Aorta (tissue), 5 donors: ENCODE measurements at regions not wholly inside any gene's neighbourhood (a gene's known extent, or its start where the extent isn't known, plus 50 kb on each side); places are given as distances from the start of the nearest gene placed in this dataset.
A peak's percentile ranks its signal among the peaks of the same experiment; 100 is the strongest.

ENCODE experiments used
- ATAC-seq: fragments of 200-7000 bp; cut with Tn5 transposase; one replicate; pipeline ENCODE4 v1.9.1; 2022; ENCODE audit warnings: moderate library complexity; ENCODE audit not compliant: low FRiP score
- DNase-seq, 2 donors: peaks; one replicate each; pipeline ENCODE4 v3.0.0-alpha.2; 2020
- H3K27ac ChIP-seq, 2 donors: one replicate each; pipeline ENCODE4 v1.5.1; 2013; ENCODE audit warnings: low read length in 2 of 2, mild to moderate bottlenecking in 2 of 2, moderate library complexity in 2 of 2, control low read depth in 1 of 2, inconsistent platforms in 1 of 2, low read depth in 1 of 2
- H3K27me3 ChIP-seq, 2 donors: one replicate each; pipeline ENCODE4 v1.6.1; 2013; ENCODE audit warnings: control low read depth in 1 of 2, low read length in 1 of 2, mild to moderate bottlenecking in 1 of 2, moderate library complexity in 1 of 2; ENCODE audit not compliant: insufficient read depth in 2 of 2, control insufficient read depth in 1 of 2
- H3K36me3 ChIP-seq, 2 donors: one replicate each; pipeline ENCODE4 v1.6.1; 2013; ENCODE audit warnings: control low read depth in 1 of 2, low read length in 1 of 2, mild to moderate bottlenecking in 1 of 2; ENCODE audit not compliant: insufficient read depth in 2 of 2, control insufficient read depth in 1 of 2
- H3K4me1 ChIP-seq, 2 donors: one replicate each; pipeline ENCODE4 v1.6.1; 2013; ENCODE audit warnings: low read length in 2 of 2, control low read depth in 1 of 2, mild to moderate bottlenecking in 1 of 2, moderate library complexity in 1 of 2; ENCODE audit not compliant: insufficient read depth in 2 of 2, control insufficient read depth in 1 of 2
- H3K4me3 ChIP-seq, 2 donors: one replicate each; pipeline ENCODE4 v1.5.1; 2013; ENCODE audit warnings: low read length in 2 of 2, control low read depth in 1 of 2, mild to moderate bottlenecking in 1 of 2
- H3K9me3 ChIP-seq: one replicate; pipeline ENCODE4 v1.6.1; 2013; ENCODE audit warnings: mild to moderate bottlenecking, low read length; ENCODE audit not compliant: control insufficient read depth
- WGBS, 2 donors: extraction: QIAGEN DNeasy Blood & Tissue Kit; methylation state at CpG; one replicate each; pipeline ENCODE4 v1.1.7; 2013; 5-methylcytosine and 5-hydroxymethylcytosine counted together
- intact Hi-C, 2 donors: fragments of 100-400 bp; cut with DNase I; formaldehyde crosslinking; loops; one replicate each; pipeline versions ENCODE4 v1.14.2 to v1.15.0; 2022
- donor health status: healthy with polysubstance abuse.
- donor health status: Bipolar disorder and iron deficiency.
- donor health status: DM: no; HTN: no; CAD: no.
- donor health status: DM: no; HTN: no; CAD: no.
- donor health status: DM: yes; HTN: yes; CAD: no.

DNA sequence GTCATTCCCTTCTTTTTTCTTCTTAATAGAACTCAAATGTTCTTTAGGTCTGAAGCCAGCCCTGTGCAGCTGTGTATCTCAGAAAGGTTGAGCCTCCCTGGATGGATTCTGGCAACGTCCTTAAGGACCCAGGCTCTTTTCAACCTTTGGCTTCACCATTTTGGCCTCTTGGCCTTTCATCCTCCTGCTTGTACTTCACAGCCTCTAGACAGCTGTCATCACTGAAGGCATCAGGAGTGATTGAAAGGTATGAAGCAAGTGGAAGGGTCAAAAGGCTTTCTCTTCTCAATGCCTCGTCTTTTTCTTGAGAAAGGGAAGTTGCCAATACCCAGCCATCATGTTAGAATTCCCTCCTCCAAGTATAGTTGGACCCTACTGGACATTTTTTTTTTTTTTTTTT is 81.2 kb upstream of the RANBP3L start:
- DNase-seq (no peak), ATAC-seq (no peak)
- Histone ChIP-seq H3K4me1 (no peaks in the 10 kb centered on the region), H3K27ac (no peak overlapping the region), H3K36me3 (no peaks in the 10 kb centered on the region), H3K4me3 (no peak overlapping the region), H3K27me3 (no peaks in the 10 kb centered on the region), H3K9me3 (no peaks in the 10 kb centered on the region)
- intact Hi-C loops, result no loop called here
- 64 to 69% methylated on average over 2 of the region's 2 CpGs for WGBS, 2 donors

DNA sequence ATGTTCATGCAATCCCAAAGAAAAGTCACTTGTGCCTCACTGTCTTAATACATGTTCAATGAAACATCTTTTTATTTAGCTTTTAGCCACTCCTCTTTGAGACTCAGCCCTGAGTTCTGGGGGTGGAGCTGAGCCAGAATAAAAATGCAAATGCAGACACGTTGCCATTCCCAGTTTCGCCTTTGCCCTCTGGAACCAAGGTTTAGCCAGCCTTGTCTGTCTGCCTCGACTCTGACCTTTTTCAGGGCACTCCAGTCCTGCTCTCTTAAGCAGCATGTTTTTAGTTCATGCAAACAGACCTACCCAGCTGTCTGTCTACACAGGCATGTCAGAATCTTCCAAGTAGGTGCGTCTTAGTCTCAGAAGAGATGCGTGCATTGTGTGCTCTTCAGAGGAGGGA is 82.2 kb upstream of the RANBP3L start:
- ATAC-seq (no peak), DNase-seq (no peak)
- Histone ChIP-seq H3K27ac (no peak overlapping the region), H3K27me3 (no peaks in the 10 kb centered on the region), H3K4me1 (no peaks in the 10 kb centered on the region), H3K9me3 (no peaks in the 10 kb centered on the region), H3K36me3 (no peaks in the 10 kb centered on the region), H3K4me3 (no peak overlapping the region)
- WGBS, 2 donors, result 73 to 75% methylated on average over 5 of the region's 5 CpGs
- intact Hi-C loops, result no loop called here

DNA sequence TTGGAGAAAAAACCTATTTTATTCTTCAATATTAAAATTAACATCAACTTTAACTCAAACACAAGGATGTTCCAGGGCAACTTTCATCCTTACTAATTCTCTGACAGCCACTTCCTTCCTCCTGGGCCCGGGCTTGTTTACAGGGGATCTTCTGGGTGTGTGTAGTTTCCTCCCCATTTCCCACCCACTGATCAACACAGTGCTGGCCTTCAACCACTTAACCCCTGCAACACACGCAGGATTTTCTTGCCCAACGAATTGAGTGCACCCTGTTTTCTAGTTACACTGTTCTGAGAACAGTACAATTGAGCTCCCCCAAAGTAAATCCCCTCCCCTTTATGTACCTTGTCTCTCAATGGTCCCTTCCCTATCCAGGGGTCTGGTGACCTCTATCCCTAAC is 83.1 kb upstream of the RANBP3L start:
- 63% methylated on average over 3 of the region's 3 CpGs for WGBS, 2 donors
- H3K27ac ChIP-seq, result no peak overlapping the region
- H3K4me1 ChIP-seq, result no peaks in the 10 kb centered on the region
- ATAC-seq (no peak), DNase-seq (no peak)
- no peaks in the 10 kb centered on the region for H3K27me3 ChIP-seq
- H3K4me3 ChIP-seq, result no peak overlapping the region
- H3K36me3 ChIP-seq, result no peaks in the 10 kb centered on the region
- intact Hi-C loops, result no loop called here
- H3K9me3 ChIP-seq, result no peaks in the 10 kb centered on the region

DNA sequence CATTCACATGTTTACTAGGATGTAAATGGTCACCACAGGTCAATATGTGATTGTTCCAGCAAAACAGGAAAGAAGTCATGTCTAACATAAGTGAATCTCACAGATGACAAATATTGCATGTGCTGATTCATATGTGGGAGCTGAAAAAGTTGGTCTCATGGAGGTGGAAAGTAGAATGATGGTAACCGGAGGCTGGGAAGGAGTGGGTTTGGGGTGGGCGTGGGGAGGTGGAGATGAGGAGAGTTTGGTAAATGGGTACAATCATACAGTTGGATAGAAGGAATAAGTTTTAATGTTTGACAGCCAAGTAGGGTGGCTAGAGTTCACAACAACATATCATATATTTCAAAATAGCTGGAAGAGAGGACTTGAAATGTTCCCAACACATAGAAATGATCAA is 83.8 kb upstream of the RANBP3L start:
- intact Hi-C loops, result no loop called here
- H3K27me3 ChIP-seq, result no peaks in the 10 kb centered on the region
- WGBS, 2 donors, result 97 to 100% methylated on average over 2 of the region's 2 CpGs
- DNase-seq, result no peak
- no peaks in the 10 kb centered on the region for H3K4me1 ChIP-seq
- H3K4me3 ChIP-seq, result no peak overlapping the region
- no peaks in the 10 kb centered on the region for H3K9me3 ChIP-seq
- no peak for ATAC-seq
- no peak overlapping the region for H3K27ac ChIP-seq
- no peaks in the 10 kb centered on the region for H3K36me3 ChIP-seq

DNA sequence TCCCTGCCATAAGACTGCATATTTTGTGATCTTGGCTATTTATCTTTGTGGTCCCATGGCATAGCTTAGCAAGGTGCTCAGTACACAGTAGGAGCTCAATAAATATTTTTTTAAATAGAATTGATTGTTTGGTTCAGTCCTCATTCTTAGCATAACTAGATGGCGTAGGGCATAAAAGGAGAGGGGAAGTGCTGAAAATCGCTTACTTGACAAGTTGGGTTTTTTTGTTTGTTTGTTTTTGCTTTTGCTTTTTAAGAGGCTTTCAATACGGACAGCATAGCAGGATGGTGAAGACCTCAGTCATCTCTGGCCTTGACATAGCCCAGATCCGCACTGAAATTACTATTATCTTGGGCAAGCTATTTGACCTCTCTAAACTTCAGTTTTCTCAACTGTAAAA is 86.6 kb upstream of the RANBP3L start:
- no peaks in the 10 kb centered on the region for H3K9me3 ChIP-seq
- ATAC-seq (no peak), DNase-seq (no peak)
- intact Hi-C loops, result no loop called here
- no peak overlapping the region for H3K27ac ChIP-seq
- no peak overlapping the region for H3K4me3 ChIP-seq
- H3K4me1 ChIP-seq, result no peaks in the 10 kb centered on the region
- H3K27me3 ChIP-seq, result no peaks in the 10 kb centered on the region
- H3K36me3 ChIP-seq, result no peaks in the 10 kb centered on the region
- 88 to 89% methylated on average over 4 of the region's 4 CpGs for WGBS, 2 donors

DNA sequence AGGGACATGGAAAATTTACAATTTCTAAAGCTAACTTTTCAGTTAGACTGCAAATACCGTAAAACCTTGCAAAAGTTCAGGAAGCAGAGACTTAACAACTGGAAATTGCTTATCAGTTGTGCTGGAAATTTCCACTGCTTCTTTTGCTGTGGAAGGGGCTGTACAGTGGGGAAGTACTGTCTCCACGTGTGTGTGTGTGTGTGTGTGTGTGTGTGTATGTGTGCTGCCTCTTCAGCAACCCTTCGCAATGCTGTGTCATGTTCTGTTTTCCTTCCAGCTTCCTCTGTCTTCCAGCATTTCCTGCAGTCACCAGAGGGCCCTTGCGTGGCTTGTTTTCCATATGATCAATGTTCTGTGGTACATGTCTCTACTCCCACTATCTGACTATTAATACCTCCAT is 87.5 kb upstream of the RANBP3L start:
- 55 to 62% methylated on average over 4 of the region's 4 CpGs for WGBS, 2 donors
- Histone ChIP-seq H3K27ac (no peak overlapping the region), H3K4me3 (no peak overlapping the region), H3K27me3 (no peaks in the 10 kb centered on the region), H3K36me3 (no peaks in the 10 kb centered on the region), H3K9me3 (no peaks in the 10 kb centered on the region), H3K4me1 (peaks cover 0 to 1% of the 10 kb centered on the region in 2 donors)
- DNase-seq (peak in 1 of 2 donors; percentile 51), ATAC-seq (peak; percentile 64)
- intact Hi-C loops, result no loop called here

DNA sequence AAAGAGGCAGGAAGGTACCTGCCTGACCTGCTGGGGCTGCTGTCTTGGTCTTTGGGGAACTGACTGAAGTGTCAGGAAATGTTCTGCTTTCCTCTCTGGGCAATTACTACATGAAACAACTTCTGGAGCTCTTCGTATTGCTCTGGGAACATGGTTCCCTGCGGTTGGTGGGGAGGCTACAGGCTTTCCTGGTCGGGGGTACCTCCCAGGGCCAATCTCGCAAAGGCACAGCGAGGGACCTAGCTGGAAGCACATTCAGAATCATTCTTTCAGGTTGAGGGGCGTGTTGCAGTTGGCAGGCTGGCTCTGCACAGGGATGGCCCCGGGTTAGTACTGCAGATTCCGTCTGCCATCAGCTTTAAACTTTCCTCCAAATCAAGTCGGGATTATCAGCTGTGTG is 88.9 kb upstream of the RANBP3L start:
- Histone ChIP-seq H3K36me3 (no peaks in the 10 kb centered on the region), H3K4me1 (peaks cover 0 to 1% of the 10 kb centered on the region in 2 donors), H3K27ac (no peak overlapping the region), H3K9me3 (no peaks in the 10 kb centered on the region), H3K27me3 (no peaks in the 10 kb centered on the region), H3K4me3 (no peak overlapping the region)
- intact Hi-C loops, result loop anchor here (10.0 kb wide), 2 partner anchors 116 to 216 kb away; no protein-coding TSS in a partner anchor
- no peak for ATAC-seq
- 84 to 85% methylated on average over 9 of the region's 9 CpGs for WGBS, 2 donors
- DNase-seq, result no peak

DNA sequence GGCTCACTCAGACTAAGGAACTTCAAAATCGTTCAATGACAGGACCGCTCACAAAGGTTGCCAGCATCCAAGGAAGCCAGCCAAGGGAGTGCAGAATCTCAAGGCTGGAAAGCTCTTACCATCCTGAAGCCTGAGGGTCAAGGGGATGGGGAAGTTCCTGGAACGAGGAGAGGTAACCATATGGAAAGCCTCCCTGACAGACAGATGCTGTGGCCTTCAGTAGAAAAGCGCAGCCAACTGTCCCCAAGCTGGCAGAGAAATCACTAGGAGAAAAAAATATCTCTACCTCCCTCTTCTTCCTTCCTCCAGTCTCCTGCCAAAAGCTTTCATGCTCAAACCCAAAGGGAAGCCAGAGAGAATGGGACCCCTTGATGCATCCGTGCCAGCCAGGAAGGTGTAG is 90.5 kb upstream of the RANBP3L start:
- WGBS, 2 donors, result 78% methylated on average over 5 of the region's 5 CpGs
- intact Hi-C loops, result loop anchor here (10.0 kb wide), 2 partner anchors 117 to 217 kb away; no protein-coding TSS in a partner anchor
- ATAC-seq (no peak), DNase-seq (no peak)
- no peak overlapping the region for H3K4me3 ChIP-seq
- peaks cover 0 to 1% of the 10 kb centered on the region in 2 donors for H3K4me1 ChIP-seq
- H3K27me3 ChIP-seq, result no peaks in the 10 kb centered on the region
- no peaks in the 10 kb centered on the region for H3K9me3 ChIP-seq
- no peak overlapping the region for H3K27ac ChIP-seq
- H3K36me3 ChIP-seq, result no peaks in the 10 kb centered on the region

DNA sequence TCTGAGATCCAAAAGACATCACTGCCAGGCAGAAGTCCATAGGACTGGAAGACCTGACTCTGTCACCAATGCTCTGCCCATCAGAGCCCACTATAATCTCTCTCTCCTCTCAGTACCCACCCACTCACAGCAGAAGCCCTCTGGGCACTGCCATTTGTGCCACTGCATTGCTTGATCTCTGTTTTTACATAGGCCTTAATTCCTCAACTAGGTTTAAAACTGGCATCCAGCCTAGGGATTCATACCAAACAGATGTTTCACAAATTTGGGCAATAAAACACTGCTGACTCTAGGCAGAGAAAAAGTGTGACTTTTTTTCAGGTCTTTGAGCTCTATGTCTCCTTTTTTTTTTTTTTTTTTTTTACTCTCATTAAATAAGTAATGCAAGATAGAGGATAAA is 91.1 kb upstream of the RANBP3L start:
- H3K4me3 ChIP-seq, result no peak overlapping the region
- peaks cover 0 to 1% of the 10 kb centered on the region in 2 donors for H3K4me1 ChIP-seq
- peak; percentile 60 for ATAC-seq
- no peaks in the 10 kb centered on the region for H3K36me3 ChIP-seq
- DNase-seq, result no peak
- no peaks in the 10 kb centered on the region for H3K9me3 ChIP-seq
- no peaks in the 10 kb centered on the region for H3K27me3 ChIP-seq
- peak overlapping the region in 1 of 2 donors; percentile 80 for H3K27ac ChIP-seq
- intact Hi-C loops, result loop anchor here (10.0 kb wide), 2 partner anchors 118 to 218 kb away; no protein-coding TSS in a partner anchor
